ENCODE measurements at regions not wholly inside any gene's neighbourhood (a gene's known extent, or its start where the extent isn't known, plus 50 kb on each side); places are given as distances from the start of the nearest gene placed in this dataset.

- Histone ChIP-seq H3K9me3 (ENCODE audit: low read depth, low read length, poor library complexity, severe bottlenecking) (peaks cover 54% of the 10 kb centered on the region), H3K36me3 (ENCODE audit: insufficient read depth, low read length, poor library complexity, severe bottlenecking) (no peaks in the 10 kb centered on the region), H3K4me3 (ENCODE audit: low read depth, low read length, poor library complexity, severe bottlenecking) (no peak overlapping the region), H3K4me1 (ENCODE audit: insufficient read depth, low read length, poor library complexity, severe bottlenecking) (no peaks in the 10 kb centered on the region), H3K27me3 (replicated peaks; ENCODE audit: insufficient read depth, low read depth, low read length, poor library complexity) (no peaks in the 10 kb centered on the region), H3K27ac (ENCODE audit: low read depth, low read length, poor library complexity, severe bottlenecking) (no peak overlapping the region)
- TF ChIP-seq EZH2 (IDR thresholded peaks at IDR 0.05; ENCODE audit: borderline replicate concordance, low read depth, low read length, poor library complexity, severe bottlenecking), result no peak
- no peak for TF ChIP-seq CTCF (conservative IDR thresholded peaks at IDR 0.05; ENCODE audit: low read depth, low read length)
- CTCF ChIA-PET, result no interaction called here
- intact Hi-C loops (cut with micrococcal nuclease; ENCODE audit: unreplicated experiment), result no loop called here
- POLR2A ChIA-PET (ENCODE audit: low non-redundant PET), result no interaction called here
- no peak for DNase-seq (ENCODE audit: low spot score)
- BruUV-seq (replicated peaks), result no TSS peak
Observed at GRCh38 chr16:35685085-35685484, 2225.7 kb downstream of the TP53TG3F start.

- H3K4me1 ChIP-seq (ENCODE audit: insufficient read depth, low read length, poor library complexity, severe bottlenecking), result no peaks in the 10 kb centered on the region
- no peak for TF ChIP-seq EZH2 (IDR thresholded peaks at IDR 0.05; ENCODE audit: borderline replicate concordance, low read depth, low read length, poor library complexity, severe bottlenecking)
- TF ChIP-seq CTCF (conservative IDR thresholded peaks at IDR 0.05; ENCODE audit: low read depth, low read length), result no peak
- no TSS peak for BruUV-seq (replicated peaks)
- peaks cover 54% of the 10 kb centered on the region for H3K9me3 ChIP-seq (ENCODE audit: low read depth, low read length, poor library complexity, severe bottlenecking)
- H3K36me3 ChIP-seq (ENCODE audit: insufficient read depth, low read length, poor library complexity, severe bottlenecking), result no peaks in the 10 kb centered on the region
- no peaks in the 10 kb centered on the region for H3K27me3 ChIP-seq (replicated peaks; ENCODE audit: insufficient read depth, low read depth, low read length, poor library complexity)
- ChIA-PET CTCF (no interaction called here), POLR2A (ENCODE audit: low non-redundant PET) (no interaction called here)
- intact Hi-C loops (cut with micrococcal nuclease; ENCODE audit: unreplicated experiment), result no loop called here
- no peak overlapping the region for H3K27ac ChIP-seq (ENCODE audit: low read depth, low read length, poor library complexity, severe bottlenecking)
- no peak overlapping the region for H3K4me3 ChIP-seq (ENCODE audit: low read depth, low read length, poor library complexity, severe bottlenecking)
- DNase-seq (ENCODE audit: low spot score), result no peak
Observed at GRCh38 chr16:35686595-35686994, 2227.2 kb downstream of the TP53TG3F start.

- no peaks in the 10 kb centered on the region for H3K27me3 ChIP-seq (replicated peaks; ENCODE audit: insufficient read depth, low read depth, low read length, poor library complexity)
- BruUV-seq (replicated peaks), result no TSS peak
- POLR2A ChIA-PET (ENCODE audit: low non-redundant PET), result no interaction called here
Observed at GRCh38 chr16:35687071-35687470, 2227.7 kb downstream of the TP53TG3F start.

More at GRCh38 chr16:35687071-35687470, 2227.7 kb downstream of the TP53TG3F start:
- DNase-seq (ENCODE audit: low spot score), result no peak
- H3K4me3 ChIP-seq (ENCODE audit: low read depth, low read length, poor library complexity, severe bottlenecking), result no peak overlapping the region
- no peaks in the 10 kb centered on the region for H3K4me1 ChIP-seq (ENCODE audit: insufficient read depth, low read length, poor library complexity, severe bottlenecking)
- CTCF ChIA-PET, result no interaction called here
- H3K27ac ChIP-seq (ENCODE audit: low read depth, low read length, poor library complexity, severe bottlenecking), result no peak overlapping the region
- TF ChIP-seq EZH2 (IDR thresholded peaks at IDR 0.05; ENCODE audit: borderline replicate concordance, low read depth, low read length, poor library complexity, severe bottlenecking) (no peak), CTCF (conservative IDR thresholded peaks at IDR 0.05; ENCODE audit: low read depth, low read length) (no peak)
- H3K9me3 ChIP-seq (ENCODE audit: low read depth, low read length, poor library complexity, severe bottlenecking), result peaks cover 55% of the 10 kb centered on the region
- intact Hi-C loops (cut with micrococcal nuclease; ENCODE audit: unreplicated experiment), result no loop called here
- H3K36me3 ChIP-seq (ENCODE audit: insufficient read depth, low read length, poor library complexity, severe bottlenecking), result no peaks in the 10 kb centered on the region
